ENCODE measurements at regions not wholly inside any gene's neighbourhood (a gene's known extent, or its start where the extent isn't known, plus 50 kb on each side); places are given as distances from the start of the nearest gene placed in this dataset.

- ChIA-PET CTCF (ENCODE audit: unreplicated experiment) (no interaction called here), POLR2A (interaction anchor here (0.6 to 1.9 kb wide), 2 partner anchors 12 to 178 kb away, joined by 3 to 5 read pairs; no protein-coding TSS in a partner anchor)
- no peaks in the 10 kb centered on the region for H3K36me3 ChIP-seq (ENCODE audit: insufficient read depth, low read length)
- no peaks in the 10 kb centered on the region for H3K4me1 ChIP-seq (ENCODE audit: insufficient read depth, low read length, poor library complexity, severe bottlenecking)
- H4K20me1 ChIP-seq (ENCODE audit: insufficient read depth, low read length), result no peaks in the 10 kb centered on the region
- H2AFZ ChIP-seq (ENCODE audit: low read length), result no peak overlapping the region
- no peaks in the 10 kb centered on the region for H3K9me3 ChIP-seq (ENCODE audit: low read length)
- H3K9me2 ChIP-seq (ENCODE audit: insufficient read depth, low read length), result no peaks in the 10 kb centered on the region
- TF ChIP-seq, protein P1, sequence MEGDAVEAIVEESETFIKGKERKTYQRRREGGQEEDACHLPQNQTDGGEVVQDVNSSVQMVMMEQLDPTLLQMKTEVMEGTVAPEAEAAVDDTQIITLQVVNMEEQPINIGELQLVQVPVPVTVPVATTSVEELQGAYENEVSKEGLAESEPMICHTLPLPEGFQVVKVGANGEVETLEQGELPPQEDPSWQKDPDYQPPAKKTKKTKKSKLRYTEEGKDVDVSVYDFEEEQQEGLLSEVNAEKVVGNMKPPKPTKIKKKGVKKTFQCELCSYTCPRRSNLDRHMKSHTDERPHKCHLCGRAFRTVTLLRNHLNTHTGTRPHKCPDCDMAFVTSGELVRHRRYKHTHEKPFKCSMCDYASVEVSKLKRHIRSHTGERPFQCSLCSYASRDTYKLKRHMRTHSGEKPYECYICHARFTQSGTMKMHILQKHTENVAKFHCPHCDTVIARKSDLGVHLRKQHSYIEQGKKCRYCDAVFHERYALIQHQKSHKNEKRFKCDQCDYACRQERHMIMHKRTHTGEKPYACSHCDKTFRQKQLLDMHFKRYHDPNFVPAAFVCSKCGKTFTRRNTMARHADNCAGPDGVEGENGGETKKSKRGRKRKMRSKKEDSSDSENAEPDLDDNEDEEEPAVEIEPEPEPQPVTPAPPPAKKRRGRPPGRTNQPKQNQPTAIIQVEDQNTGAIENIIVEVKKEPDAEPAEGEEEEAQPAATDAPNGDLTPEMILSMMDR (conservative IDR thresholded peaks at IDR 0.05; ENCODE audit: low read length), result no peak
- no peak for TF ChIP-seq EZH2phosphoT487 (IDR thresholded peaks at IDR 0.05; ENCODE audit: borderline replicate concordance, low read depth, low read length)
- no peak overlapping the region for H3K27ac ChIP-seq (ENCODE audit: low read depth, low read length, poor library complexity, severe bottlenecking)
- H3K79me2 ChIP-seq (ENCODE audit: insufficient read depth, low read depth, low read length), result no peaks in the 10 kb centered on the region
- no peak overlapping the region for H3K4me3 ChIP-seq (ENCODE audit: low read depth, low read length, poor library complexity, severe bottlenecking)
- no TSS peak for BruUV-seq (replicated peaks)
- no peak for DNase-seq (ENCODE audit: low spot score)
- intact Hi-C loops (cut with micrococcal nuclease; ENCODE audit: unreplicated experiment), result no loop called here
- H3K4me2 ChIP-seq (ENCODE audit: low read length), result no peak overlapping the region
These were observed 363.3 kb downstream of the KIF16B start for GRCh38 chr20:16209951-16210361.

- intact Hi-C loops (cut with micrococcal nuclease; ENCODE audit: unreplicated experiment), result no loop called here
- Histone ChIP-seq H2AFZ (ENCODE audit: low read length) (no peak overlapping the region), H3K9me3 (ENCODE audit: low read length) (no peaks in the 10 kb centered on the region), H3K36me3 (ENCODE audit: insufficient read depth, low read length) (no peaks in the 10 kb centered on the region), H3K9me2 (ENCODE audit: insufficient read depth, low read length) (no peaks in the 10 kb centered on the region), H3K4me3 (ENCODE audit: low read depth, low read length, poor library complexity, severe bottlenecking) (no peak overlapping the region), H3K4me2 (ENCODE audit: low read length) (no peak overlapping the region), H4K20me1 (ENCODE audit: insufficient read depth, low read length) (no peaks in the 10 kb centered on the region), H3K79me2 (ENCODE audit: insufficient read depth, low read depth, low read length) (no peaks in the 10 kb centered on the region), H3K27ac (ENCODE audit: low read depth, low read length, poor library complexity, severe bottlenecking) (no peak overlapping the region), H3K4me1 (ENCODE audit: insufficient read depth, low read length, poor library complexity, severe bottlenecking) (no peaks in the 10 kb centered on the region)
- ChIA-PET CTCF (ENCODE audit: unreplicated experiment) (no interaction called here), POLR2A (interaction anchor here (0.6 to 0.7 kb wide), 2 partner anchors 177 to 351 kb away, joined by 3 read pairs; no protein-coding TSS in a partner anchor)
- TF ChIP-seq, protein P1 (conservative IDR thresholded peaks at IDR 0.05; ENCODE audit: low read length), result no peak
- no peak for TF ChIP-seq EZH2phosphoT487 (IDR thresholded peaks at IDR 0.05; ENCODE audit: borderline replicate concordance, low read depth, low read length)
- no TSS peak for BruUV-seq (replicated peaks)
- no peak for DNase-seq (ENCODE audit: low spot score)
These were observed 363.9 kb downstream of the KIF16B start for GRCh38 chr20:16209357-16209756.

GRCh38 chr20:16208443-16208842 lies 364.8 kb downstream of the KIF16B start:
- H3K4me3 ChIP-seq (ENCODE audit: low read depth, low read length, poor library complexity, severe bottlenecking), result no peak overlapping the region
- no peaks in the 10 kb centered on the region for H4K20me1 ChIP-seq (ENCODE audit: insufficient read depth, low read length)
- H3K9me3 ChIP-seq (ENCODE audit: low read length), result no peaks in the 10 kb centered on the region
- TF ChIP-seq, protein P1 (conservative IDR thresholded peaks at IDR 0.05; ENCODE audit: low read length), result no peak
- TF ChIP-seq EZH2phosphoT487 (IDR thresholded peaks at IDR 0.05; ENCODE audit: borderline replicate concordance, low read depth, low read length), result no peak
- H3K9me2 ChIP-seq (ENCODE audit: insufficient read depth, low read length), result no peaks in the 10 kb centered on the region
- intact Hi-C loops (cut with micrococcal nuclease; ENCODE audit: unreplicated experiment), result no loop called here
- no TSS peak for BruUV-seq (replicated peaks)
- H3K36me3 ChIP-seq (ENCODE audit: insufficient read depth, low read length), result no peaks in the 10 kb centered on the region
- no peaks in the 10 kb centered on the region for H3K79me2 ChIP-seq (ENCODE audit: insufficient read depth, low read depth, low read length)
- H3K27ac ChIP-seq (ENCODE audit: low read depth, low read length, poor library complexity, severe bottlenecking), result no peak overlapping the region
- no peak overlapping the region for H2AFZ ChIP-seq (ENCODE audit: low read length)
- no peak for DNase-seq (ENCODE audit: low spot score)
- CTCF ChIA-PET (ENCODE audit: unreplicated experiment), result no interaction called here
- no peak overlapping the region for H3K4me2 ChIP-seq (ENCODE audit: low read length)
- no peaks in the 10 kb centered on the region for H3K4me1 ChIP-seq (ENCODE audit: insufficient read depth, low read length, poor library complexity, severe bottlenecking)
- POLR2A ChIA-PET, result interaction anchor here (0.5 to 0.7 kb wide), 2 partner anchors 36 to 350 kb away, joined by 3 to 5 read pairs; no protein-coding TSS in a partner anchor

Data from OCI-LY7 (cell line).